NAMALWA (cell line): ENCODE measurements at regions not wholly inside any gene's neighbourhood (a gene's known extent, or its start where the extent isn't known, plus 50 kb on each side); places are given as distances from the start of the nearest gene placed in this dataset.

Experiments used
- DNase-seq: peaks from one replicate; pipeline ENCODE4 v3.0.0-alpha.2; 2015; ENCODE audit warnings: low spot score

DNA sequence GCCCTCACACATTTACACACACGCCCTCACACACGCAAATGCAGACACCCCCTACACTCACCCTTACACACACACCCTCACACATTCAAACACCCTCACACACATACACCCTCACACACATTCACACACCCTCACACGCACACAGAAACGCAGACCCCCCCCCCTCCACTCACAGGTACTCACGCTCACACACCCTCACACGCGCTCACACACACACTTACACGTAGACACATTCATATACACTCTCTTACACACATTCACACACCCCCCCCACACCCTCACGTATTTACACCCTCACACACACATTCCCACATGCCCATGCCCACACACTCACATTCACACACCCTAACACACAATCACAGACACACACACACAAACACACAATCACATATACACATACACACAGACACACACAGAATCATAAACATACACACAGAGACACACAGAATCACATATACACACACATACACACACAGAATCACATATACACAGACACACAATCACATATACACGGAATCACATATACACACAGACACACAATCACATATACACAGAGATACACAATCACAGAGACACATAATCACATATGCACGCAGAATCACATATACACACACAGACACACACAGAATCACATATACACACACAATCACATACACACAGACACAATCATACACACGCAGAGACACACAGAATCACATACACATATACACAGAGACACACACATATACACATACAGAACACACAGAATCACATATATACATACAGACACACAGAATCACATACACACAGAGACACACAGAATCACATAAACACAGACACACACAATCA, 250.1 kb upstream of the RPL38 start:
- DNase-seq, result no peak

- DNase-seq, result no peak
Observed at GRCh38 chr17:73954951-73955350, 248.5 kb upstream of the RPL38 start.

- DNase-seq, result no peak
Observed at GRCh38 chr17:73955616-73956015, 247.9 kb upstream of the RPL38 start.

- no peak for DNase-seq
Observed at GRCh38 chr17:73956169-73956568, 247.3 kb upstream of the RPL38 start.

- DNase-seq, result peak; percentile 72
Observed at GRCh38 chr17:73956595-73957465, 246.6 kb upstream of the RPL38 start.

DNA sequence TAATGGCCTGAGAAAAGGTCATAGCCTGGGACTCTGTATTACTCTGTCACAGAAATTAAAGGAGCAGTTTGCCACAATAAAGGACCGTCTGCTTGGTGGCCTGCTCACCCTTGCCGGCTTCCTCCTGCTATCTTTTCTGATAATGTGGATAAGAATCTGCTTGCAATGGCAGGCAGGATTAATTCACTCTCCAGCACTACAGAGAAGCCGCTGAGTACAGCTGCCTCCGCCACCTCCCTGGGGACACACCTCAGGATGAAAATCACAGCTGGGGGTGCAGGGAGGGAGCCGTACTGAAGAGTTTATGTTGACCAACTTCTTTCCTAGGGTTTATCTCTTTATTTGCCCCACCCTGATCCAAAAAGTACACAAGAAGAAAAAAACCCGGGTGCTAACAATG, 245.9 kb upstream of the RPL38 start:
- DNase-seq, result no peak

DNA sequence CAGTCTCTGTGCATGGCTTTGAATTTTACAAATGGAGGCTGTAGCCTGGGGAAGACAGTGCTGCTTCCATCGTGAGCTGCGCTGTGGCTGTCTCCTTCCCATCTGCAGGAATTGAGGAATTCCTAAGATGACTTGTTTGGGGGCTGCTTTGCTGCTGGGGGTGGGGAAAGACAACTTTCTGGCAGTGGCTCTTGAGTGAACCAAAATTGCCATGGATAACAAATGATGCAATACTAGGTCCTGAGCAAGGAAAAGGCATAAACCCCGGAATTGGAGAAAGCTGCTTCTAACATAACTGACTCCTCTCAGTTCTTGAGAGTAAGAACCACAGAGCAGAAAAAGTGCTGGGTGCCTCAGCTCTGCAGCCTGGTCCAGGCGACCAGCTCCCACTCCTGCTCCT, 245.0 kb upstream of the RPL38 start:
- no peak for DNase-seq

- no peak for DNase-seq
Observed at GRCh38 chr17:73960469-73960868, 243.0 kb upstream of the RPL38 start.

DNA sequence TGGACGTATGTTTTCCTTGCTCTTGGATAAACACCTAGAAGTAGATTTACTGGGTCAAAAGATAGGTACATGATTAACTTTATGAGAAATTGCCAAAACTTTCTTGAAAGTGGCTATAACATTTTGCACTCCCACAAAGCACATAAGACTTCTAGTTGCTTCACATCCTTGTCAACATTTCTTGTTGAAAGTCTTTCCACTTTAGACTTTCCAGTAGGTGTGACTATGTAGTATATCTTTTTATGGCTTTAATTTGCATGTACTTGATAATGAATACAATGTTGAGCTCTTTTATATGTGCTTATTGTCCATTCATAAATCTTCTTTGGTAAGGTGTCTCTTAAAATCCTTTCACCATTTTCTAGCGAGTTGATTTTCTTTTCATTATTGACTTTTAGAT, 241.2 kb upstream of the RPL38 start:
- no peak for DNase-seq

GRCh38 chr17:73968680-73969079, 234.8 kb upstream of the RPL38 start:
- DNase-seq, result no peak

DNA sequence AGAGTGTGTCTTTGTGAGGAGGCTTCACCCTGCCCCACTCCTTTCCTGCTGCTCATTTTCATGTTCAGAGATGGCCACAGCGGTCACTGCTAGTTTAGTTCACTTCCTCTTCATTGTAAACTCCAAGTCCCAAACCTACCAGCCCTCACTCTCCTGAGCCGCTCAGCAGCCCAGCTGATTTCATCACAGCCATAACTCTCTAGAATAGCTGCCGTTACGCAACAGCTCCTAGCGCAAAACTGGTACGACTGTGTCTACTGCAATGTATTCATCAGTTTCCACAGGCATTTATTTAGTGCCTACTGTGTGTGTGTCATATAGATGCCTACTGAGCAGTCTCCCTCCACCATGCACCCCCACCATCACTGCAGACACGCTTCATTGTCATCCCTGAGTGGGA, 233.5 kb upstream of the RPL38 start:
- DNase-seq, result no peak

DNA sequence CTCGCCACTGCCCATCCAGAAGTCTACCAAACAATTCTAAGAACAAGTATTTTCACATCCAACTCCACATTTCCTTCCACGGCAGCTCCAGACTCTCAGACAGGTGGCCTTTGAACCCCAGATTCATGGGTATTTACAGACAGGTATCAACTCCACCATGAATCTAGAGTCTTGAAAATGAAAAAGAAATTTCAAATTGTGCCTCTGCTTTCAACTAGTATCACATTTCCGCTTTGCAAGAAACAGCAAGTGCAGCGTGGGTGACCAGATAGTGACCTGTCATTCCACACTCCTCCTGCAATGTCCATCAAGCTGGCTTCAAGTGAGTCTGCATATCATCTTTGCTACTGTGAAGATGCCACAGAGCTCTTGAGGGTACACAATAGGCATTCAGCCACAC, 232.4 kb upstream of the RPL38 start:
- DNase-seq, result no peak

GRCh38 chr17:73972056-73972455, 231.4 kb upstream of the RPL38 start:
- no peak for DNase-seq

DNA sequence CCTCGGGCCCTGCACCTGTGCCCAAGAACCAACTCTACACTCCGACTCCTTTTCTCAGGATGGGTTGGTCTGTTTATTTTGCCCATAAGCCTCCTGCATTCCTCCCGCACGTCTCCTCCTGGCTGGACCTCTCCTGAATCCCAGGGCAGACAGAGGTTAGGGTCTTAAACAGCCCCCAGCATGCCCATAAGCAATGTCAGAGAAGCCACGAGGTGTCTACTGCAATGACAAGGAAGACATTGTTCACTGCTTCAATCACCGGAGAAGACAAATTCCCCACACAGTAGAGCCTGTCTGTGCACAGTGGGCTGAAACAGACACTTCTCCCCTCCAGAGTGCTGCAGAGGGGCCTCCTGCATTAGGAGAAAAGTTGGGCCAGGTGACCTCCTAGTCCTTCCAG, 230.6 kb upstream of the RPL38 start:
- no peak for DNase-seq

DNA sequence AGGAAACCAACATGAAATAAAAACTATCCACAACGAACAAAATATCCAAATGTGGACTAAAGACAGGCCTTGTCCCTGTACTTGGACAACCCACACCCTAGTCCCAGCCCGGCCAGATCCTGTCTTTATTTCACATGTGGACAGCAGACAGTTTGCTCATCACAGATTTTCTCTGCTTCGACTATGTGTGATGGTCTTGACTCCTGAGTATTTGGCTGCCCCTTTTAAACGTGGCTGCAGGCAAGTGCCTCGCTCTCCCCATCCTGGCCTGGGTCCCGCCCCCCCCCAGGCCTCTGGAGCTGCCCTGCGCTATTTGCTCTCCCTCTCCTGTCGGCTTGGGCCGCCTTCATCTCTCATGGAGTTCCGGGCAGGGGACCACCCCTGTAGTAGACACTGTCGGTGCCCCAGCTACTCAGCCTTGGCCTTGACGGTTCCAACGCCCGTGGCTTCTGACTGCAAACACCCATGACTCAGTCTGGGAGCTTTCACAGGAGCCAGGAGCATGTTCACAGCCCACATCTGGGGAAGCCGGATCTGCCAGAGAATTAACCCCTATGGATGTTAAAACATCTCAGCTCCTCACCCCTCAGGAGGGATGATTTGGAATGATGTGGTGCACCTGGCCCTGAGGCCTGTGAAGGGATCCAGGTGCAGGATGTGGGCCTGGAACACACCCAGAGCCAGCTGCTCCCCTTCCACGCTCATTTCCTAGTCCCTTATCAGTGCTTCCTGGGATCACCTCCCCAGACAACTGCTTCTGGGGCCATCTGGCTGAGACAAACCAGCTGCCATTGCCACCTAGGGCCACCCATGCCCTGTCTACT, 229.7 kb upstream of the RPL38 start:
- no peak for DNase-seq

GRCh38 chr17:73974536-73974935, 228.9 kb upstream of the RPL38 start:
- DNase-seq, result no peak

DNA sequence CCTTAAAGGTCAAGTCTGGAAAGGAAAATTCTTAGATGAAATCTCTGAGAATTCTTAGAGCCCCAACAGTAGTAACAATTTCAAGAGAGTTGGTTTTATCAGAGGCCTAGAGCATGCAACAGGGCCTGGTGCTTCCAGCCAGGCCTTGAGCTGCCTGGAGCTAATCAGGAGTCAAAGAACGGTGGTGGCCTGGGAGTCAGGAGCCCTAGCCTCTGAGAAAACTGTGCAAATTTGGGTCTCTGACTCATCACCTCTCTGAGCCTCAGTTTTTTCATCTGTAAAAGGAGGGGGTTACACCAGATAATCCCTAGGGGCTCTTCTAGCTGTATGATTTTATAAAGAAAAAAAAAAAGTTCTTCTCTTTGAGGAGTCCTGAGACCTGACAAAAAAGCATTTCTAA, 227.3 kb upstream of the RPL38 start:
- no peak for DNase-seq

DNA sequence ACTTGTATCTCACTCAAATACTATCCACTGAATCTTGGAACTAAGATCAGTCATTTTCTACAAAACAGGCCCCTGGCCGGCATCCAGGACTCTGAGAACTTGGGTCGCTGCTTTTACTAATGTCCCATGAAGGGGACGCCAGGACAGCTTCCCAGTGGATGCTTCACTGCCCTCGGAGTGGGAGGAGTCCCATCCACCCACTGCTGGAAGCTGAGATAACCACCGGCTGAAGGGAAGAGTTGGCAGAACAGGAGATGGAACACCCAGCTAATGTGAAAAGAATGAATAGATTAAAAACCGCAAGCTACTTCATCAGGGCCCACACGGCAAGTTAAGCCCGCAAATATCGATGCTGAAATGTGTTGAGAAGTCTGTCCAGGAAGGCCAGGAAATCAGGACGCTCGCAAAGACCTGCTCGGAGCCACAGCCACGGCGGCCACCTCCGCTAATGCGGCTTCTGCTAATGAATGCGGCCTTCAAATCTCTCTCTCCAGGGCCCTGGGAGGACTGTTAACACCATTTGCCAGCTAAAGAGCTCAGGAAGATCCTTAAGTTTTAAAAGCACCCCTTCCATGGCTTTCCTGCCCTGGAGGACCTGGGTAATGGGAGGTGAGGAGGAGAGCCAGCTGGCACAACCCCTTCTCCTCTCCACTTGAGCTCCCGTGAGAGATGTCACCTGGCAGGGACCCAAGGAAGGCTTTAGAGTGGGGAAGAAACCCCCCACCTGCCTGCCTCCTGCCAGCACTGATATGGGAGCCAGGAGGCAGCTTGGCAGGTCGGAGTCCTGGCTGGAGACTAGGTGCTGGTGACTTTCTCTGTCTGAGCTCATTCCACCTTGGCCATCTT, 226.6 kb upstream of the RPL38 start:
- no peak for DNase-seq

- DNase-seq, result no peak
Observed at GRCh38 chr17:73980517-73980916, 223.0 kb upstream of the RPL38 start.

- DNase-seq, result no peak
Observed at GRCh38 chr17:73982871-73983270, 220.6 kb upstream of the RPL38 start.

- DNase-seq, result no peak
Observed at GRCh38 chr17:73983621-73984400, 219.7 kb upstream of the RPL38 start.
